ENCODE measurements at regions not wholly inside any gene's neighbourhood (a gene's known extent, or its start where the extent isn't known, plus 50 kb on each side); places are given as distances from the start of the nearest gene placed in this dataset.
"Not testable (repeated sequence)": the region's sequence is repeated elsewhere in the genome, so short reads cannot be mapped to it uniquely, and the experiment has no call there.

- no peak for DNase-seq (ENCODE audit: extremely low spot score, unreplicated experiment)
- TF ChIP-seq, protein P1, sequence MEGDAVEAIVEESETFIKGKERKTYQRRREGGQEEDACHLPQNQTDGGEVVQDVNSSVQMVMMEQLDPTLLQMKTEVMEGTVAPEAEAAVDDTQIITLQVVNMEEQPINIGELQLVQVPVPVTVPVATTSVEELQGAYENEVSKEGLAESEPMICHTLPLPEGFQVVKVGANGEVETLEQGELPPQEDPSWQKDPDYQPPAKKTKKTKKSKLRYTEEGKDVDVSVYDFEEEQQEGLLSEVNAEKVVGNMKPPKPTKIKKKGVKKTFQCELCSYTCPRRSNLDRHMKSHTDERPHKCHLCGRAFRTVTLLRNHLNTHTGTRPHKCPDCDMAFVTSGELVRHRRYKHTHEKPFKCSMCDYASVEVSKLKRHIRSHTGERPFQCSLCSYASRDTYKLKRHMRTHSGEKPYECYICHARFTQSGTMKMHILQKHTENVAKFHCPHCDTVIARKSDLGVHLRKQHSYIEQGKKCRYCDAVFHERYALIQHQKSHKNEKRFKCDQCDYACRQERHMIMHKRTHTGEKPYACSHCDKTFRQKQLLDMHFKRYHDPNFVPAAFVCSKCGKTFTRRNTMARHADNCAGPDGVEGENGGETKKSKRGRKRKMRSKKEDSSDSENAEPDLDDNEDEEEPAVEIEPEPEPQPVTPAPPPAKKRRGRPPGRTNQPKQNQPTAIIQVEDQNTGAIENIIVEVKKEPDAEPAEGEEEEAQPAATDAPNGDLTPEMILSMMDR (IDR thresholded peaks at IDR 0.05), result no peak
- Mint-ChIP-seq H3K4me3 (ENCODE audit: unreplicated experiment) (no peak overlapping the region), H3K27ac (ENCODE audit: unreplicated experiment) (no peak overlapping the region), H3K9me3 (ENCODE audit: unreplicated experiment) (peaks cover 19% of the 10 kb centered on the region), H3K4me1 (ENCODE audit: unreplicated experiment) (peaks cover 12% of the 10 kb centered on the region), H3K36me3 (ENCODE audit: unreplicated experiment) (no peaks in the 10 kb centered on the region), H3K27me3 (ENCODE audit: unreplicated experiment) (no peaks in the 10 kb centered on the region)
Measured at GRCh38 chr6:145155873-145156782, 579.2 kb downstream of the EPM2A start.

DNA sequence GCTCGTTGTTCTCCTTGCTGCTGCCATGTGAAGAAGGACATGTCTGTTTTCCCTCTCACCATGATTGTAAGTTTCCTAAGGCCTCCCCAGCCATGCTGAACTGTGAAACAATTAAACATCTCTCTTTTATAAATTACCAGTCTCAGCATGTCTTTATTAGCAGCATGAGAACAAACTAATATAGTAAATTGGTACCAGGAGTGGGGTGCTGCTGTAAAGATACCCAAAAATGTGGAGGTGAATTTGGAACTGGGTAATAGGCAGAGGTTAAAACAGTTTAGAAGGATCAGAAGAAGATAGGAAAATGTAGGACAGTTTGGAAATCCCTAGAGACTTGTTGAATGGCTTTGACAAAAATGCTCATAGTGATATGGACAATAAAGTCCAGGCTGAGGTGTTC, 576.7 kb downstream of the EPM2A start:
- not testable (repeated sequence) for H3K36me3 Mint-ChIP-seq (ENCODE audit: unreplicated experiment); DNase-seq (ENCODE audit: extremely low spot score, unreplicated experiment); H3K4me3 Mint-ChIP-seq (ENCODE audit: unreplicated experiment); H3K27me3 Mint-ChIP-seq (ENCODE audit: unreplicated experiment); H3K4me1 Mint-ChIP-seq (ENCODE audit: unreplicated experiment); H3K27ac Mint-ChIP-seq (ENCODE audit: unreplicated experiment)
- H3K9me3 Mint-ChIP-seq (ENCODE audit: unreplicated experiment), result peaks cover 19% of the 10 kb centered on the region

GRCh38 chr6:145159921-145160320, 575.4 kb downstream of the EPM2A start:
- Mint-ChIP-seq H3K27ac (ENCODE audit: unreplicated experiment) (no peak overlapping the region), H3K27me3 (ENCODE audit: unreplicated experiment) (no peaks in the 10 kb centered on the region), H3K4me3 (ENCODE audit: unreplicated experiment) (no peak overlapping the region), H3K4me1 (ENCODE audit: unreplicated experiment) (no peaks in the 10 kb centered on the region), H3K9me3 (ENCODE audit: unreplicated experiment) (peaks cover 22% of the 10 kb centered on the region), H3K36me3 (ENCODE audit: unreplicated experiment) (no peaks in the 10 kb centered on the region)
- DNase-seq (ENCODE audit: extremely low spot score, unreplicated experiment), result no peak
- TF ChIP-seq, protein P1 (IDR thresholded peaks at IDR 0.05), result no peak

DNA sequence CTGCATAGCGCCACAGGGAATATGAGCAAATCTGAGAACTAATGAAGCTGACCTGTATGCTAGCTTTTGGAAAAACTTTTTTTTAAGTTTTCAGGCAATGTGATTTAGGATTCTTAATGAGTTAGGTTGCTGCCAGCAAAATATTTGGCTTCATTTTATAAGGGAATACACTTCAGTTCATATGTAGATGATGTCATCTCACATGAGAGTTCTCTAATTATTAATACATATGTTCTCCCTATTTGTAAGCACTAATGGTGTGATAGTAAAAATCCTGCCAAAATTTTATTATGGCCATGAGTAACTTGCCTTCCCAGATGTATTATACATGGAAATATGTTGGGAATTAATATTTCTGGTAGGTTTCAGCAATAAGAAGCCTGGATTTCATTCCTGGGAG, 573.8 kb downstream of the EPM2A start:
- no peaks in the 10 kb centered on the region for H3K36me3 Mint-ChIP-seq (ENCODE audit: unreplicated experiment)
- TF ChIP-seq, protein P1 (IDR thresholded peaks at IDR 0.05), result no peak
- H3K4me1 Mint-ChIP-seq (ENCODE audit: unreplicated experiment), result no peaks in the 10 kb centered on the region

DNA sequence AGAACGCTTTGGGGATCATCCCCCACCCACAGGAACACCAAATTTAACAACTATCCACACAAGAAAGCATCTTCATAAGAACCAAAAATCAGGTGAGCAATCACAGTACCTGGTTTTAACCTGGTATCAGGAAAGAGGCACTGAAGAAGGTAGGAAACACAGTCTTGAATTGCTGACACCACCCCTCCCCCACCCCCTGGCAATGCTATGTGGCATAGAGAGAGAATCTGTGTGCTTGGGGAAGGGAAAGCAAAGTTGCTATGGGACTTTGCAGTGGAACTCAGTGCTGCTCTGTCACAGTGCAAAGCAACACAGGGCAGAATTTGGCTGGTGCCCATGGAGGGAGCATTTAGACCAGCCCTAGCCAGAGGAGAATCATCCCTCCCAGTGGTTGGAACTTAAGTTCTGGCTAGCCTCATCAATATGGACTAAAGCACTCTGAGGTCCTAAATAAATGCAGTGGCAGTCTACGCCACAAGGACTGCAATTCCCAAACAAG, 565.5 kb downstream of the EPM2A start:
- H3K27me3 Mint-ChIP-seq (ENCODE audit: unreplicated experiment), result peaks cover 26% of the 10 kb centered on the region
- no peak overlapping the region for H3K4me3 Mint-ChIP-seq (ENCODE audit: unreplicated experiment)
- no peaks in the 10 kb centered on the region for H3K9me3 Mint-ChIP-seq (ENCODE audit: unreplicated experiment)
- H3K27ac Mint-ChIP-seq (ENCODE audit: unreplicated experiment), result no peak overlapping the region
- no peak for DNase-seq (ENCODE audit: extremely low spot score, unreplicated experiment)
- TF ChIP-seq, protein P1 (IDR thresholded peaks at IDR 0.05), result no peak
- no peaks in the 10 kb centered on the region for H3K4me1 Mint-ChIP-seq (ENCODE audit: unreplicated experiment)
- no peaks in the 10 kb centered on the region for H3K36me3 Mint-ChIP-seq (ENCODE audit: unreplicated experiment)

More for the DNA sequence above, 573.8 kb downstream of the EPM2A start:
- no peak for DNase-seq (ENCODE audit: extremely low spot score, unreplicated experiment)
- Mint-ChIP-seq H3K9me3 (ENCODE audit: unreplicated experiment) (peaks cover 22% of the 10 kb centered on the region), H3K27me3 (ENCODE audit: unreplicated experiment) (no peaks in the 10 kb centered on the region), H3K27ac (ENCODE audit: unreplicated experiment) (no peak overlapping the region), H3K4me3 (ENCODE audit: unreplicated experiment) (no peak overlapping the region)

Measured in osteocyte (in vitro differentiated cells).